Ectodermal cell (in vitro differentiated cells): ENCODE measurements at regions not wholly inside any gene's neighbourhood (a gene's known extent, or its start where the extent isn't known, plus 50 kb on each side); places are given as distances from the start of the nearest gene placed in this dataset.

ENCODE experiments used
- H3K27ac ChIP-seq: 2 replicates; pipeline ENCODE4 v1.7.0; 2013; ENCODE audit warnings: mild to moderate bottlenecking, low read depth, low read length; ENCODE audit not compliant: insufficient read depth, poor library complexity, severe bottlenecking
- H3K27me3 ChIP-seq: 2 replicates; pipeline ENCODE4 v1.7.0; 2013; ENCODE audit warnings: mild to moderate bottlenecking, low read length; ENCODE audit not compliant: insufficient read depth, control insufficient read depth, poor library complexity, severe bottlenecking
- H3K36me3 ChIP-seq: one replicate; pipeline ENCODE4 v1.7.0; 2013; ENCODE audit warnings: low read length; ENCODE audit not compliant: control insufficient read depth, insufficient read depth
- H3K4me1 ChIP-seq: one replicate; pipeline ENCODE4 v1.7.0; 2013; ENCODE audit warnings: low read length; ENCODE audit not compliant: control insufficient read depth, insufficient read depth
- H3K4me3 ChIP-seq: 2 replicates; pipeline ENCODE4 v1.7.0; 2013; ENCODE audit warnings: low read depth, low read length, control low read depth; ENCODE audit not compliant: insufficient read depth
- H3K9me3 ChIP-seq: 2 replicates; pipeline ENCODE4 v1.7.0; 2013; ENCODE audit warnings: mild to moderate bottlenecking, low read length, moderate library complexity; ENCODE audit not compliant: control insufficient read depth
- WGBS, 2 experiments: methylation state at CpG; one replicate each; pipeline ENCODE4 v1.1.7; 2013; ENCODE audit warnings: missing lambda C conversion rate in 2 of 2; 5-methylcytosine and 5-hydroxymethylcytosine counted together

- Histone ChIP-seq H3K9me3 (no peaks in the 10 kb centered on the region), H3K4me1 (no peaks in the 10 kb centered on the region), H3K27me3 (no peaks in the 10 kb centered on the region), H3K36me3 (no peaks in the 10 kb centered on the region), H3K4me3 (no peak overlapping the region), H3K27ac (no peak overlapping the region)
- 88 to 93% methylated on average over 3 of the region's 3 CpGs for WGBS, 2 experiments
Observed at GRCh38 chr6:71707059-71707458, 179.3 kb upstream of the RIMS1 start.

DNA sequence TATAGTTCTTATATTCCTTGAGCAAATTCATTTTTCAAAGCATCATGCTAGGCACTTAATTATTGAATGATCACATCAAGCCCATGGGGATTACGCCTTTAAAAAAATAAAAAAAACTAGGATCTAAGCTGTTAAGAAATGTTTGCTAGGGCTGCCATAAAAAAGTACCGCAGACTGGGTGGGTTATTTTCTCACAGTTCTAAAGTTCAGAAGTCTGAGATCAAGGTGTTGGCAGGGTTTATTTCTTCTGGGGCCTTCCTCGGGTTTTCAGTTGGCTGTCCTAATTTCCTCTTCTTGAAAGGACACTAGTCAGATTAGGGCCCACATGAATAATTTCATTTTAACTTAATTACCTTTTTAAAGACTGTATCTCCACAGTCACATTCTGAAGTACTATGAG is 165.6 kb upstream of the RIMS1 start:
- no peaks in the 10 kb centered on the region for H3K9me3 ChIP-seq
- no peaks in the 10 kb centered on the region for H3K36me3 ChIP-seq
- 70 to 88% methylated on average over 2 to 3 of the region's 3 CpGs for WGBS, 2 experiments
- H3K27ac ChIP-seq: no peak overlapping the region
- H3K4me1 ChIP-seq: no peaks in the 10 kb centered on the region
- no peak overlapping the region for H3K4me3 ChIP-seq
- no peaks in the 10 kb centered on the region for H3K27me3 ChIP-seq

DNA sequence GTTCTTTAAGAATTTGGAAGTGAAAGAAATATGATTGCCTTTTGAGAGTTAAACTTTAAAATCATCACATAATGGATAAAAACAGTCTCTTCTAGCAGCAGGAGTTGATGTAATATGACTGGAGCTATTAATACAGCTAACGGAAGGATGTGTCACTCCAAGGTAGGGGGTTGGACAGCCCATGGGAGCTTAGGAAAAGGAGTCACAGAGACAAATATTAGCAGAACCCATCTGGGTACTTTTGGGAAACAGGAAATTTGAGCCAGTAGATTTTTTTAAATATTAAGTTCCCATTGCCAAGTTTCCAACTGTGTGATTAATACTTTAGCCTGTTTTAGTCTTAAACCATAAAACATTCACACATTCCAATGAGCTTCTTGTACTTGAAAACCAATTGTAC is 164.7 kb upstream of the RIMS1 start:
- WGBS, 2 experiments: 93 to 94% methylated on average over 1 of the region's 1 CpG
- no peak overlapping the region for H3K4me3 ChIP-seq

DNA sequence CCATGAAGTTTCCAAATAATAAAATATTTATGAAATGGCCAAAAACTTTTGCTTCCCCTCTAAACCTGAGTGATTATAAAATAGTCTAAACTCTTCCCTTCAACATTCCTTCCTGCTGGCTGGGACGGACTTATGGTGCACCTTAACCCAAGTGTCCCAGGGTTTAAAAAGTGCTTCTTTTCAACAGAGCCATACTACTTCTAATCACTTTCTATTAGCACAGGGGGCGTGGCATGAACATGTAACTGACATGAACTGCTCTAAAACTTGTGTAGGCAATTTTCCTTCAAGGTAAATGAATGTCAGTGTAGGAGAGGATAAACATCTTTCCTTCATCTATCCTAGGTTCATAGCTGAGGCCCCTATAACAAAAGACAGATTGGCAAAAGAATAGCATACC is 163.6 kb upstream of the RIMS1 start:
- Histone ChIP-seq H3K4me3 (no peak overlapping the region), H3K9me3 (no peaks in the 10 kb centered on the region), H3K36me3 (no peaks in the 10 kb centered on the region), H3K27me3 (no peaks in the 10 kb centered on the region), H3K4me1 (no peaks in the 10 kb centered on the region), H3K27ac (no peak overlapping the region)
- WGBS, 2 experiments: 98 to 100% methylated on average over 2 of the region's 2 CpGs

More for the DNA sequence above, 164.7 kb upstream of the RIMS1 start:
- Histone ChIP-seq H3K4me1 (no peaks in the 10 kb centered on the region), H3K27me3 (no peaks in the 10 kb centered on the region), H3K9me3 (no peaks in the 10 kb centered on the region), H3K36me3 (no peaks in the 10 kb centered on the region), H3K27ac (no peak overlapping the region)

DNA sequence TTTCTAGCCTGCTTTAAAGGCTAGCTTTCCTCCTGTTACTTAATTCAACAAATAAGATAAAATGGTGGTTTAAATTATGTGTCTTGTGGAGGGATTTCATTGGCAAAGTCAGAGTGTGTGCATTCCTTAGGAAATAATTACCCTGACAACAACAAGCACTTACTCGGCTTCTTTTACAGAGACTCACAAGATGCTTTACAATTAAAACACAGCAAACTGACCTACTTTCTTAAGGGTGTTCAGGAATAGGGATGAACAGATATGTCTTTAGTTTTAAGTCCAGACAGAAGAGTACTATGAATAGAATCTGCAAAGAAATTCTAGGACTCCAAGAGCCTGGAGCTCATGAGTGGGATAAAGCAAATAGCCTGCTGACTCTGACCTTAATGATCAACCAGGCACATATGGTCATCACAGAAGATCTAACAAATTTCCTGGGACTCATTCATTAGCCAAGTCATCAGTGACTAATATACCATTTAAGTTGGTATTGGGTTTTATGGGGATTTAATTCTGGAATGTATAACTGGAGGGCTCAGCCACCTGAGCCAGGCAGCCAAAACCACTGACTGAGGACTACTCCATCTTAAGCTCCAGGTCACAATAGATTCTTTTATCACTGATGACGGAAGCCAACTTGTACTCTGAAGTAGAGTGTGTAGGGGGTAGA is 161.8 kb upstream of the RIMS1 start:
- Histone ChIP-seq H3K4me1 (no peaks in the 10 kb centered on the region), H3K27me3 (no peaks in the 10 kb centered on the region), H3K4me3 (no peak overlapping the region), H3K36me3 (no peaks in the 10 kb centered on the region), H3K9me3 (no peaks in the 10 kb centered on the region), H3K27ac (no peak overlapping the region)
- 92 to 94% methylated on average over 1 to 2 of the region's 2 CpGs for WGBS, 2 experiments

GRCh38 chr6:71725126-71725470 is 161.3 kb upstream of the RIMS1 start:
- Histone ChIP-seq H3K9me3 (no peaks in the 10 kb centered on the region), H3K4me1 (no peaks in the 10 kb centered on the region), H3K27ac (no peak overlapping the region), H3K36me3 (no peaks in the 10 kb centered on the region), H3K4me3 (no peak overlapping the region), H3K27me3 (no peaks in the 10 kb centered on the region)
- WGBS, 2 experiments: 92 to 95% methylated on average over 1 to 2 of the region's 2 CpGs

DNA sequence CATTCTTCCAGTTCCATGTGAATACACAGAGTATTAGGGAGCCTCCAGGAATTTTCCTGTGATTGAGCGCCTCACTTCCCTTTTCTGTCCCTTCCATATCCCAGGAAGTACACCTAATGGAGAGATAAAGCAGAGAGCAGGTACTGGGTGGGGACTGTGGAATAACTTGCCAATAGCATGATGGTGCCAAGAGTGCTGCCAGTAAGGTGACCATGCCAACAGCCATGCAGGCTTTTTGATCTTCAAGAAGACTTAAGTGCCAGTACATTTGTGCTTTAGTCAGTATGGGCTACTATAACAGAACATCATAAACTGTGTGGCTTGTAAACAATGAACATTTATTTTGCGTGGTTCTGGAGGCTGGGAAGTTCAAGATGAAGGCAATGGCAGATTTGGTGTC is 160.2 kb upstream of the RIMS1 start:
- Histone ChIP-seq H3K4me1 (no peaks in the 10 kb centered on the region), H3K27ac (no peak overlapping the region)
- 93 to 100% methylated on average over 2 of the region's 2 CpGs for WGBS, 2 experiments

DNA sequence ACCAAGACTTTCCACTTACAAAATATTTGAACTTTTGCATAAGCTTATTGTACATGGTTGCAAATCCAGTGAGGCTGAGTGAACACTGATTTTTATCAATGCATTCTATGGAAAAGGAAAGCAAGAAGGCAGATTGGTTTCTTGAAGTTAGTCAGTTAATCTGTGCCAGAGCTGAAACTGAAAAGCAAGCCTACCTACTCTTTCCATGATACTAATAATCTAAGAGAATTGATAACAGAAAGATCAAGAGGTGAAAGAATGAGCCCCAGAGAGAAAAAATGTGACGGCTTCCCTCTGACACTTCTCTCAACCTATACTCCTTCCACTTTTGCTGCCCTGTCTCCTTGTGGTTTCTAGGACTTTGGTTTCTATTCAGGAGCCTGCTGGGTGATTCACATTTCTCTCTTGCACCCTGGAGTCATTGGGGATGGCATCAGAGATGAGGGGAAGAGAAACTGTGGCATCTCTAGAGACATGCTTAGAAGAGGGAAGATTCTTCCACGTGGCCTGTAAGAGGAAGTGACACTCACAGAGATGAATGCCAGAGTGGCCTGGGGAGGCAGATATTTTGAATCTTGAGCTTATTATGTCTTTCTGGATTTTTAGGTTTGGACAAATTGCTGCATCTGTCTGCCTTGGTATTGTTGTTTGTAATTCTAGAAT is 158.6 kb upstream of the RIMS1 start:
- no peak overlapping the region for H3K4me3 ChIP-seq
- H3K36me3 ChIP-seq: no peaks in the 10 kb centered on the region
- H3K4me1 ChIP-seq: no peaks in the 10 kb centered on the region
- H3K9me3 ChIP-seq: no peaks in the 10 kb centered on the region
- H3K27ac ChIP-seq: no peak overlapping the region
- 75 to 89% methylated on average over 2 of the region's 2 CpGs for WGBS, 2 experiments
- H3K27me3 ChIP-seq: no peaks in the 10 kb centered on the region

More for the DNA sequence above, 160.2 kb upstream of the RIMS1 start:
- Histone ChIP-seq H3K36me3 (no peaks in the 10 kb centered on the region), H3K4me3 (no peak overlapping the region), H3K27me3 (no peaks in the 10 kb centered on the region), H3K9me3 (no peaks in the 10 kb centered on the region)

- H3K9me3 ChIP-seq: no peaks in the 10 kb centered on the region
- no peak overlapping the region for H3K27ac ChIP-seq
- WGBS, 2 experiments: 86 to 98% methylated on average over 2 to 3 of the region's 3 CpGs
- no peak overlapping the region for H3K4me3 ChIP-seq
- H3K36me3 ChIP-seq: no peaks in the 10 kb centered on the region
- H3K4me1 ChIP-seq: no peaks in the 10 kb centered on the region
- no peaks in the 10 kb centered on the region for H3K27me3 ChIP-seq
Observed at GRCh38 chr6:71730284-71730683, 156.1 kb upstream of the RIMS1 start.

GRCh38 chr6:71733970-71734899 is 152.1 kb upstream of the RIMS1 start:
- no peaks in the 10 kb centered on the region for H3K4me1 ChIP-seq
- 91 to 100% methylated on average over 1 of the region's 1 CpG for WGBS, 2 experiments
- no peak overlapping the region for H3K27ac ChIP-seq
- H3K4me3 ChIP-seq: no peak overlapping the region
- no peaks in the 10 kb centered on the region for H3K27me3 ChIP-seq
- H3K36me3 ChIP-seq: no peaks in the 10 kb centered on the region
- H3K9me3 ChIP-seq: no peaks in the 10 kb centered on the region
